H9 (cell line): ENCODE measurements at regions not wholly inside any gene's neighbourhood (a gene's known extent, or its start where the extent isn't known, plus 50 kb on each side); places are given as distances from the start of the nearest gene placed in this dataset.

Experiments used
- DNase-seq: peaks from one replicate; pipeline ENCODE4 v3.0.0-alpha.2; 2017
- H2AFZ ChIP-seq: one replicate; pipeline ENCODE4 v1.6.1; 2013; ENCODE audit warnings: mild to moderate bottlenecking, low read length, control low read depth, moderate library complexity
- H2AK5ac ChIP-seq: 2 replicates; pipeline ENCODE4 v1.6.1; 2013; ENCODE audit warnings: low read length, control low read depth, mixed read lengths; ENCODE audit not compliant: insufficient read length
- H2BK120ac ChIP-seq: one replicate; pipeline ENCODE4 v1.6.1; 2013; ENCODE audit warnings: low read depth, mild to moderate bottlenecking, low read length, control low read depth, inconsistent platforms; ENCODE audit not compliant: poor library complexity, severe bottlenecking
- H2BK12ac ChIP-seq: 2 replicates; pipeline ENCODE4 v1.6.1; 2013; ENCODE audit warnings: low read length, control low read depth, mixed read lengths, low read depth; ENCODE audit not compliant: insufficient read length
- H2BK15ac ChIP-seq: 2 replicates; pipeline ENCODE4 v1.6.1; 2013; ENCODE audit warnings: low read depth, low read length, control low read depth
- H2BK20ac ChIP-seq: one replicate; pipeline ENCODE4 v1.6.1; 2013; ENCODE audit warnings: low read depth, mild to moderate bottlenecking, low read length, control low read depth, inconsistent platforms; ENCODE audit not compliant: poor library complexity, severe bottlenecking
- H2BK5ac ChIP-seq: 2 replicates; pipeline ENCODE4 v1.6.1; 2013; ENCODE audit warnings: low read length, control low read depth, mixed read lengths; ENCODE audit not compliant: insufficient read length
- H3K14ac ChIP-seq: 2 replicates; pipeline ENCODE4 v1.6.1; 2013; ENCODE audit warnings: low read length, control low read depth; ENCODE audit not compliant: insufficient read depth
- H3K18ac ChIP-seq: 2 replicates; pipeline ENCODE4 v1.6.1; 2013; ENCODE audit warnings: low read depth, mild to moderate bottlenecking, mixed read lengths, low read length, control low read depth; ENCODE audit not compliant: insufficient read length
- H3K23ac ChIP-seq: 2 replicates; pipeline ENCODE4 v1.6.1; 2013; ENCODE audit warnings: low read length, control low read depth, mixed read lengths, low read depth; ENCODE audit not compliant: insufficient read length
- H3K23me2 ChIP-seq: 2 replicates; pipeline ENCODE4 v1.6.1; 2013; ENCODE audit warnings: low read depth, mild to moderate bottlenecking, mixed read lengths, low read length, control low read depth; ENCODE audit not compliant: insufficient read length, poor library complexity, severe bottlenecking
- H3K27ac ChIP-seq: 2 replicates; pipeline ENCODE4 v1.5.1; 2013; ENCODE audit warnings: low read length, control low read depth, mixed read lengths, low read depth; ENCODE audit not compliant: insufficient read length
- H3K27me3 ChIP-seq: 2 replicates; pipeline ENCODE4 v1.6.1; 2013; ENCODE audit warnings: low read length, control low read depth, inconsistent platforms; ENCODE audit not compliant: insufficient read depth
- H3K4ac ChIP-seq: 2 replicates; pipeline ENCODE4 v1.6.1; 2013; ENCODE audit warnings: low read depth, mild to moderate bottlenecking, control low read depth, inconsistent platforms, low read length, moderate library complexity
- H3K4me1 ChIP-seq: 2 replicates; pipeline ENCODE4 v1.6.1; 2013; ENCODE audit warnings: low read length, control low read depth, inconsistent platforms; ENCODE audit not compliant: insufficient read depth
- H3K4me2 ChIP-seq: 2 replicates; pipeline ENCODE4 v1.6.1; 2013; ENCODE audit warnings: low read length, control low read depth, mixed read lengths; ENCODE audit not compliant: insufficient read length, insufficient read depth
- H3K56ac ChIP-seq: 2 replicates; pipeline ENCODE4 v1.6.1; 2013; ENCODE audit warnings: low read depth, mild to moderate bottlenecking, mixed read lengths, low read length, control low read depth; ENCODE audit not compliant: insufficient read length
- H3K79me1 ChIP-seq: 2 replicates; pipeline ENCODE4 v1.6.1; 2013; ENCODE audit warnings: low read depth, mild to moderate bottlenecking, moderate library complexity, low read length, control low read depth, inconsistent platforms; ENCODE audit not compliant: insufficient read depth, poor library complexity, severe bottlenecking
- H3K79me2 ChIP-seq: 2 replicates; pipeline ENCODE4 v1.6.1; 2013; ENCODE audit warnings: low read length, control low read depth, inconsistent platforms; ENCODE audit not compliant: insufficient read depth
- H3K9ac ChIP-seq: 2 replicates; pipeline ENCODE4 v1.6.1; 2013; ENCODE audit warnings: low read length, control low read depth, mixed read lengths; ENCODE audit not compliant: insufficient read length; ENCODE audit errors: extremely low read depth
- H3K9me3 ChIP-seq: one replicate; pipeline ENCODE4 v1.6.1; 2013; ENCODE audit warnings: low read depth, low read length, inconsistent platforms; ENCODE audit not compliant: control insufficient read depth
- H3T11ph ChIP-seq: one replicate; pipeline ENCODE4 v1.6.1; 2013; ENCODE audit warnings: mild to moderate bottlenecking, low read length, control low read depth, inconsistent platforms
- H4K20me1 ChIP-seq: one replicate; pipeline ENCODE4 v1.6.1; 2013; ENCODE audit not compliant: control insufficient read depth, insufficient read length, insufficient read depth
- H4K5ac ChIP-seq: 2 replicates; pipeline ENCODE4 v1.6.1; 2013; ENCODE audit warnings: low read depth, mild to moderate bottlenecking, mixed read lengths, low read length, control low read depth; ENCODE audit not compliant: insufficient read length
- H4K8ac ChIP-seq: replicated peaks from 2 replicates; pipeline ENCODE4 v1.6.1; 2013; ENCODE audit warnings: low read length, control low read depth, mixed read lengths, low read depth; ENCODE audit not compliant: insufficient read length
- H4K91ac ChIP-seq: 2 replicates; pipeline ENCODE4 v1.6.1; 2013; ENCODE audit warnings: low read depth, mild to moderate bottlenecking, moderate library complexity, mixed read lengths, low read length, control low read depth; ENCODE audit not compliant: insufficient read length
- H3K27ac Mint-ChIP-seq, 3 experiments: 2 replicates in 2 of 3; 3 replicates in 1 of 3; pipeline ENCODE4 v1.8.0; 2020 to 2021; ENCODE audit warnings: mixed read lengths in 3 of 3, mild to moderate bottlenecking in 1 of 3, moderate library complexity in 1 of 3
- H3K27me3 Mint-ChIP-seq: 2 replicates; pipeline ENCODE4 v1.8.0; 2021; ENCODE audit warnings: low read depth, mild to moderate bottlenecking, moderate library complexity, mixed read lengths
- H3K36me3 Mint-ChIP-seq, 3 experiments: 2 replicates in 2 of 3; 3 replicates in 1 of 3; pipeline ENCODE4 v1.8.0; 2020 to 2021; ENCODE audit warnings: low read depth in 3 of 3, mixed read lengths in 3 of 3; ENCODE audit not compliant: insufficient read depth in 1 of 3
- H3K4me1 Mint-ChIP-seq, 2 experiments: 2 replicates each; pipeline ENCODE4 v1.8.0; 2020; ENCODE audit warnings: mixed read lengths in 2 of 2
- H3K4me3 Mint-ChIP-seq, 2 experiments: 2 replicates in 1 of 2; 3 replicates in 1 of 2; pipeline ENCODE4 v1.8.0; 2020 to 2021; ENCODE audit warnings: mild to moderate bottlenecking in 2 of 2, mixed read lengths in 2 of 2, moderate library complexity in 1 of 2
- H3K9me3 Mint-ChIP-seq, 2 experiments: 2 replicates in 1 of 2; 3 replicates in 1 of 2; pipeline ENCODE4 v1.8.0; 2020; ENCODE audit warnings: mild to moderate bottlenecking in 2 of 2, mixed read lengths in 2 of 2, moderate library complexity in 1 of 2
- CTCF ChIP-seq: fragments of 200-600 bp; sonication (generic); conservative IDR thresholded peaks from 3 replicates; pipeline ENCODE4 v1.8.0; 2021; ENCODE audit warnings: antibody characterized with exemption, mild to moderate bottlenecking
- WGBS: extraction: QIAGEN DNeasy Blood & Tissue Kit; methylation state at CpG from one replicate; pipeline ENCODE4 v1.1.7; 2013; ENCODE audit warnings: missing lambda C conversion rate, low lambda C conversion rate, mixed read lengths; ENCODE audit not compliant: insufficient read length; ENCODE audit errors: extremely low coverage; 5-methylcytosine and 5-hydroxymethylcytosine counted together

GRCh38 chr15:69957175-69957574, 140.5 kb downstream of the TLE3 start:
- Histone ChIP-seq H3K27me3 (no peaks in the 10 kb centered on the region), H3K14ac (no peak overlapping the region), H2AFZ (no peak overlapping the region), H3K18ac (no peak overlapping the region), H3T11ph (no peak overlapping the region), H3K9me3 (no peaks in the 10 kb centered on the region), H2BK15ac (no peak overlapping the region), H3K4me2 (no peak overlapping the region), H3K23ac (no peak overlapping the region), H3K23me2 (no peaks in the 10 kb centered on the region), H4K91ac (no peak overlapping the region), H2BK5ac (no peak overlapping the region), H3K27ac (no peak overlapping the region), H2AK5ac (no peak overlapping the region), H3K79me1 (no peaks in the 10 kb centered on the region), H2BK12ac (no peak overlapping the region), H4K5ac (no peak overlapping the region), H4K8ac (no peak overlapping the region), H3K56ac (no peak overlapping the region), H4K20me1 (no peaks in the 10 kb centered on the region), H3K79me2 (no peaks in the 10 kb centered on the region), H3K4ac (no peak overlapping the region), H3K9ac (no peak overlapping the region), H3K4me1 (peaks cover 6% of the 10 kb centered on the region), H2BK120ac (no peak overlapping the region), H2BK20ac (no peak overlapping the region)
- Mint-ChIP-seq H3K27ac (no peak overlapping the region), H3K9me3 (no peaks in the 10 kb centered on the region), H3K4me3 (no peak overlapping the region), H3K36me3 (no peaks in the 10 kb centered on the region), H3K4me1 (peaks cover 8 to 21% of the 10 kb centered on the region in 2 experiments), H3K27me3 (peaks cover 2% of the 10 kb centered on the region)
- no peak for DNase-seq
- WGBS = no CpG with 5 or more reads among the region's 4 CpGs
- peak; percentile 26; the same call in 1 of the 3 replicates for TF ChIP-seq CTCF
